NCI-H82 treated with DMSO at 0.1 percent for 48 hours (cell line): ENCODE measurements at regions not wholly inside any gene's neighbourhood (a gene's known extent, or its start where the extent isn't known, plus 50 kb on each side); places are given as distances from the start of the nearest gene placed in this dataset.

Experiments
- DNase-seq: peaks from one replicate; lab custom pipeline; 2025; ENCODE audit not compliant: unreplicated experiment; lab: John Stamatoyannopoulos, UW

DNA sequence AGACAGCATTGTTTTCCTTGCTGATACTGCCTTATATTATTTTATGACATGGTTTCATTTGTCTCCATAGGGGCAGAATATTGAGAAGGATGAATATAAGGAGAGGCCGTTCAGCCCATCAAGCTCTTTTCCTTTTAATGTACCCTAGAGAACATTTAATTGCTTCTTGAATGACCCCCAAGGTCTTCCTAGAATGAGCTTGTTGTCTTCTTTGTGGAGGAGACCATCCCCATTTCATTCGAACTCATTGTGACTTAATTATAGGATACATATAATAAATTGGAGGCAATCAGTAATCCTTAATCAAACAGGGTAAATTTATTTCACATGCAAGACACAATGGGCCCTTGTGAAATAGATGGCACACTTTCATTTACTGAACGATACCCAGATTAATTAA is 231.3 kb downstream of the MDFIC start:
- DNase-seq, result no peak

DNA sequence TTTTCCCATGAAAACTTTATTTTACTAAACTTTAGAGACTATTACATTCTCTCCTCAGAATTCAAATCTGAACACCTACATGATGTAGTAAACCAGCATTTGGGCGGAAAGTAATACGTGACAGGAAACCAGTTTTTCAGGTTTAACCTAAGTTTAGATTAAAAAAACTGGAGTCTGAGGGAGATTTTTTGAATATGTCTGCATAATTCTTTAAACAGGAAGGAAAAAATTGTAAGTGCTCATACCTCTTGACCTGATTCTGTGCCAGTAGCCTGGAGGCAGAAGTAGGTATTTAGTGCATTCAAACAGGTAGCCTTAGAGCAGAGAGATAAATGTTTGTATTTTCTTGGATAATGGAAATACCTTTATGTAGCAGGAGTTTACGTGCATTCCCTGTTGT is 224.3 kb downstream of the MDFIC start:
- DNase-seq, result no peak

DNA sequence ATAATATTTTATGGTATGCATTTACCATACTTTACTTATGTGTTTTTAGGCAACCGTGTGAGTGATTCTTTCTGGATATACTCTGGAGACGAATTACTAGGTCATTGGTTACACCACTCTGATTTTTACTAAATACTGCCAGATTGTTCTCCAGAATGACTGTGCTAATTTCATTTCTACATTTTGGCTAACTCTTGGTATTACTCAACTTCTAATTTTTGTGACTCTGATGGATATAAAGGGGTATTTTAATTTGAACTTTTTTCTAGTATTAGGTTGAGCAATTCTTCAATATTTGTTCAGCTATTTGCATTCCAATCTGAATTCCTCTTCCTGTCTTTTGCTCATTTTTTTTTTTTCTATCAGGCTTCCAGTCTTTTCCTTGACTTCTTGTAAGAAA is 223.6 kb downstream of the MDFIC start:
- DNase-seq, result no peak

DNA sequence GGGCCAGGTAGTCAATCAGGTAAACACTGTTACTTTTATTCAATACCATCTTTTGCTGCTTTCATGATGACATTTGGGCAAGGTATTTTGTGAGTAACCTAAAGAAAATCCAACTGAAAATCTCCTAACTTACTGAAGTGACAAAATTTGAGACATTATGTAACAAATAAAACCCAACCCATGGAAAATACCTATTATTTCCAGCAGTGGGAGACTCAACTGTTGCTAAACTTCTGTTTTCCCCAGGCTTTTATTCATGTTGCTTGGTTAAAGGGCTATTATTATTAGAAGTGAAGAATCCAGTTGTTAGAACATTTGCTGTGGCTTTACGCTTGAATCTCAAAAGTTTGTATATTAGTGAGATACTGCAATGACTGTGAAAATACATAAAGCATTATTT is 215.9 kb downstream of the MDFIC start:
- no peak for DNase-seq

GRCh38 chr7:115136796-115137443 is 215.0 kb downstream of the MDFIC start:
- no peak for DNase-seq

DNA sequence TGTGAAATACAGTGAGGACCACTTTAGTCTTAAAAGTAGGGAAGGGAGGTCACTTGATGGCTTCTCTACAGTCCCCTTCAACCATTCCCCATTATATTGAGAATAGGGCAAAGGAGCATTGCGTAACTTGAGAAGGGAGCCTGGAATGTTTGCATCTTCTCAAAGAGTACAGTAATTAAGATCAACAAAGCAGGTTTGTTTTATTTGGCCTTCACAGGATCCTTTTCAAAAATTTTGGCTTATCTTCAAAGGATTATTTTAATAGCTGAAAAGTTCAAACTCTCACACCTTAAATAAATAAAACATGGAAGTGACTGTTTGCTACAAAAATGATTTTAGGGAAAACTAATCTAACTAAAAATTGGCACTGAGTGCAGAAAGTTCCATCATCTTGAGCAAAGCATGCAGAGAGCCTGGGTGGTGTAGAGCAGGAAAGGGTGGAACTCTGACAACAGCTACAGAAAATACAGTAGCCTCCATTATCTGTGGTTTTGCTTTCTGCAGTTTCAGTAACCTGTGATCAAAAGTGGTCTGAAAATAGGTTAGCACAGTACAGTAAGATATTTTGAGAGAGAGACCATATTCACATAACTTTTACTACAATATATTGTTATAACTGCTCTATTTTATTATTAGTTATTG is 214.0 kb downstream of the MDFIC start:
- DNase-seq, result no peak

- DNase-seq, result no peak
These were observed 213.3 kb downstream of the MDFIC start for GRCh38 chr7:115135146-115135545.

- DNase-seq, result no peak
These were observed 211.4 kb downstream of the MDFIC start for GRCh38 chr7:115133248-115133647.

DNA sequence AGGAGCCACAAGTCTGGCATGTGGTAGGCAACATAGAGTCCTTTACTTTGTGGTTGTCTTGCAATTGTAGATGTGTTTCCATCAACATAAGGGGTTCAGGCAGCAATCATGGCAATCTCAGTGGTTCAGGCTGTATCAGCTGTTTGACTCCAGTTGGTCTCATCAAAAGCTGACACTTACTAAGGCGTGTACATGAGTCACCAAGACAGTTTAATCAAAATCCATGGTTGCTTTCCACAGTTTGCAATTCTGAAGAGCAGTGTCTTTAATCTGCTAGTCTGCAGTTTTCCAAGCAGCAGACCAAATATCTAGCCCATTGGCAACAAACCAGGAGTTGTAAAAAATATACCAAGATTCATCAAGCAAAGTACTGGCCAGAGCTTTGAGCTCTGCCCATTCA is 210.2 kb downstream of the MDFIC start:
- no peak for DNase-seq

- no peak for DNase-seq
These were observed 206.3 kb downstream of the MDFIC start for GRCh38 chr7:115128154-115128553.

DNA sequence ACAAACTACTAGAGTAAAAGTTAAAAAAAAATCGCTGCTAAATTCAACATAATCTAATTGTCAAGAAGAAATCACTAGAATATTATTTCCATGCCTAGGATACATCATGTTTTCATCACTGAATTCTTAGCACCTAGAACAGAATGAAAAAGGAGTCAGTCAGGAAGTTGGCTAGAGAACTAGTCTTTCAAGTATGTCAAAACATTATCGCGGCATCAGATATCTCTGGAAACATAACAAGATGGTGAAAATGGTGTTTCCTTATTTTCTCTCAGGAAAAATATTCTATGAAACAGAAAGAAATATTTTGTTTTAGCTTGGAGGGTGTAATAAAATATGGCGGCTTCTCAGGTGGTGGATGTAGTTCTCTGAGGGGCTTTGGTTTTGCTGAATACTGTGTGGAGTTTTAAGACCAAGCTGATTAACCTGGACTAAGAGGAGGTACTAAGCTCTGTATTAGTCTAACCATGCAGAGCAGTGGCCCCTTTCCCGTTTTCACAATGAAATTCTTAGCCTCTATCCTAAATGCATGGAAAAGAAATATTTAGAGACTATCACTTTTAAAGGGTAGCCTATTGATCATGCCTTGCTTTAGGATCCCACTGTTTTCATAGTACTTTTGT is 205.6 kb downstream of the MDFIC start:
- no peak for DNase-seq

GRCh38 chr7:115125750-115126149 is 203.9 kb downstream of the MDFIC start:
- DNase-seq, result no peak

- no peak for DNase-seq
These were observed 203.4 kb downstream of the MDFIC start for GRCh38 chr7:115125312-115125711.

GRCh38 chr7:115124409-115124939 is 202.6 kb downstream of the MDFIC start:
- no peak for DNase-seq

GRCh38 chr7:115123441-115123840 is 201.5 kb downstream of the MDFIC start:
- no peak for DNase-seq

- DNase-seq, result no peak
These were observed 200.5 kb downstream of the MDFIC start for GRCh38 chr7:115122388-115122787.

DNA sequence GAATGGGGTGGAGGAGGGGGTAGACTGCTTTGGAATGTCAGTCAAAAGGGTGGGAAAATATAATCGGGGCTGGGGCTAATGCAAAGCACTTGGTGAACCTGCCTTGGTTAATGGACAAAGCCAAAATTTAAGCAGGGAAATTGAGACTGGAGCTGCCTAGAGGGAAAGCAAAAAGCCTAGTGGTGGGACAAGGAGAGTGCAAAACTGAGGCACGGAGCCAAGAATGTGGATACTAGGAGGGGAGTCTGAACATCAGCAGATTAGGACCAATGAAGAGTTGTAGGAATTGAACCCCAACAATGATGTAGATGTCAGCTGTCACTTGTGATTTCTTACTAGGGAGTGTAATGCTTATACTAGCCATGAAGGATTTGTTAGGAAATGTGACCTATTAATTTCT is 195.9 kb downstream of the MDFIC start:
- DNase-seq, result no peak

DNA sequence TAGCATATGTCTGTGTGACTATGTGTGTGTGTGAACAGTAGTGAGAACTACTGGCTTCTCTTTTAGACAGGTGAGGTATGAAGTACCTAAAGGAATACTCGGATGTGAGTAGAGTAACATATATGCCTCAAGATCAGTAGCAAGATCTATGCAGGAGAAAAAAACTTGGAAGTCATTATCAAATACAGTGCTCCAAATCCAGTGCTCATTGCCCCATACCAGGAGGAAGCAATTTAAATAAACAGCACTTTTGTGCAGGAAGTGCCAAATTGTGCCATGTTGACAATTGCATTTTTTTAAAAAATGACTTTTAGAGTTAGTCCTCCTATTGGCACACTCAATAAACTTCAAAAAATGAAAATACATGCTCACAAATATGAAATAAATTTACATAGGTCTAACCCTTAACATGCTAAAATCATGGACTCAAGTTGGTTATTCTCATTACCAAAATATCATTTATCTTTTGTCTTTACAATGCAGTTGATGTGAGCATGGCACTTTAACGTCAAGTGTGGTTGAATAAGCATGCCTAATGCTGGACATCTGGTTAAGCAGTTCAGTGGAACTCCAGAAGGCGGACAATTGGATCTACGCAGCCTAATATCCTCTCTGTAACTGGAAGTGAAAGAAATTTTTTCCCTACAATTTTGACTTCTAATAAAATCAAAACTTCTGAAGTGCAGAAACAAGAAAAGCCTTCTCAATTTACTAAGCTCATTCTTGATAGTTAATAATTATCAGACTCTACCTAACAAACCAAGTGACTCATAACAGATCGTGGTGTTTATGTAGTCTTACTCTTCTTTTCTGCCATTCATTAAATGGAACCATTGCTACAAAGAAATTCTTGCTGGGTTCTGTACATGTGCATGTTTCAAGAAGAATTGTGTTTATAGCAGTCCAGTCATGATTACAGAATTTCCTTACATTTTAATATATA is 195.2 kb downstream of the MDFIC start:
- peak; percentile 27 for DNase-seq

DNA sequence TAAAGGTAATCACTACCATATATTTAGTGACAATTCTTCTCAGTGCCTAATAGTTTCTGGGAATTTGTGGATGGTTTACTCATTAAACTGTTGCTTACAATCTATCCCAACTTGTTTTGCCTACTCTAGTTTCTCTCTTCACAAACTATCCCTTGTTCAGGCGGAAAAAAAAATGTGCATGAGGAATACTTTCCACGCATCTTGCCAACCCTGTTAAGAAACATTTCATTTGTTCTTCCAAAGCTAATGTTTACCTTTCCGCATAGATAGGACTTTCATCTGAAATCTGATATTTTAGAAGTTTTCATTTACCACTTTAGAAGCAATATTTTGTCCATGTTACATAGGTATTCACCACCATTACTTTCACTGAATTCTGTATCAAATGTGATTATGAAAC is 191.9 kb downstream of the MDFIC start:
- DNase-seq, result no peak

DNA sequence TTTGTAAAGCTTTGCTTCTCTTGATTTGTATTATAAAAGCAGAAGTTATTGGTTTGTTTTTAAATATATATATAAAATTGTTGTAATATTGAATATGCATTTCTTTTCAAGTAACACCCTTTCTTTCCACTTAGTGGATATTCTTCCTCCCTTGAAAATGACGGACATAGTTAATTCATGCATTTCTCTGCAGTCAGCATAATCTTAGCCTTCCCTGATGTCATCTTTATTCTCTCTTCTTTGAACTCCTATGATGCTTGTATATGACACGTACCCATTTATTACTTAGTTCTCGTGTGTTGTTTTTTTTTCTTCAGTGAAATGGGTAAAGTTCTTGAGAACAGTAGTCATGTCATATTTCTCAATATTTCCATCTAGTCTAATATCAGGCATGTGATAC is 191.2 kb downstream of the MDFIC start:
- DNase-seq, result no peak

GRCh38 chr7:115110523-115110922 is 188.6 kb downstream of the MDFIC start:
- DNase-seq, result no peak
